GM19372 (cell line): ENCODE measurements at regions not wholly inside any gene's neighbourhood (a gene's known extent, or its start where the extent isn't known, plus 50 kb on each side); places are given as distances from the start of the nearest gene placed in this dataset.

ENCODE experiments used
- ATAC-seq: cut with Tn5 transposase; IDR thresholded peaks from one replicate; pipeline ENCODE4 v1.9.1; 2021; ENCODE audit warnings: mild to moderate bottlenecking, low read depth, moderate library complexity; ENCODE audit not compliant: unreplicated experiment

DNA sequence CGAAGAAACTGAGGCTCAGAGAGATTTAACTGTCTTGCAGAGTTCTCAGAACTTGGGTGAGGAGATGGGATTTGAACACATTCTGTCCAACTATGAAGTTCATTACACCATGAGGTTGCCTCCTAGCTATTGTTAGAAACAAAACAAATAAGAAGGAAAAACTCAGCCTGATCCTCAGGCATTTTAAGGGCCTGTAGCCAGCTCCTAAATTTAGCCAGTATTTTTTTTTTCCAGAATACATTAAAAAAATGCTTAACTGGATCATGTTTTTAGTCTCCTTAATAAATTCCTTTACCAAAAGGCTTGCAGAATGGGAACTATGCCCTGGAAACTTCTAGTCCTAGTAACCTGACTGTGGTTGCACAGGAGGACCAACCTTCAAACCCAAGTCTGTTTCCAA lies 212.0 kb downstream of the CSNK2A3 start:
- no peak for ATAC-seq

DNA sequence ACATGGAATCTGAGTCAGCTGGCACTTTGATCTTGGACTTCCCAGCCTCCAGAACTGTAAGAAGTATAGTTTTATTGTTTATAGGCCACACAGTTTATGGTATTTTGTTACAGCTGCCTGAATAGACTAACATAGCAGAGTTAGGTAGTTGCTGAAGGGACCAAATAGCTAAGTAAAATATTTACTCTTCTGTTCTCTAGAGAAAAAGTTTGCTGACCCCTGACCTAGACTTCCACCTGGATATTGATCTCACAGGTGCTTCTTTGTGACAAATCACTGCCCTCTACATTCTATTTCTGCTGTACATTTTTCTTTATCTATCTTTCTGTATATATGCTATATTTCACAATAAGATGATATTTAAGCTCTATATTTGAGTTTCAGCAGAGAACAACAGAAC lies 212.5 kb downstream of the CSNK2A3 start:
- ATAC-seq, result no peak

DNA sequence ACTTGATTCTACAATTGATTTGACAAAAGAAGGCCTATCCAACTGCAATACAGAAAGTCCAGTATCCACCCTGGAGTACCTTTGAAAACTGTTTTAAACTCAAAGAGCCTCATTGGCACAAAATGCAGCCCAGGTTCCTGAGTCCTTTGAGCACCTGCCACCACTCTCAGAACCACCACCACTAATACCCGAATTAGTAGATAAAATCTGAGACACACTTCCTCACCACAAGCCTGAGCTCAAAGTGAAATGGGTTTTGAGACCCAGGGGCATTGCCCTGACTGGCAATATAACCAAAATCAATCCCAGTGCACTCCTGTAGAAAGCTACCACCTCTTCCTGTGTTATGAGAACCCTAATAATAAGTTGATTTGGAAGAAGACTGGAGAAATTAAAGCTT lies 215.7 kb downstream of the CSNK2A3 start:
- ATAC-seq, result no peak

DNA sequence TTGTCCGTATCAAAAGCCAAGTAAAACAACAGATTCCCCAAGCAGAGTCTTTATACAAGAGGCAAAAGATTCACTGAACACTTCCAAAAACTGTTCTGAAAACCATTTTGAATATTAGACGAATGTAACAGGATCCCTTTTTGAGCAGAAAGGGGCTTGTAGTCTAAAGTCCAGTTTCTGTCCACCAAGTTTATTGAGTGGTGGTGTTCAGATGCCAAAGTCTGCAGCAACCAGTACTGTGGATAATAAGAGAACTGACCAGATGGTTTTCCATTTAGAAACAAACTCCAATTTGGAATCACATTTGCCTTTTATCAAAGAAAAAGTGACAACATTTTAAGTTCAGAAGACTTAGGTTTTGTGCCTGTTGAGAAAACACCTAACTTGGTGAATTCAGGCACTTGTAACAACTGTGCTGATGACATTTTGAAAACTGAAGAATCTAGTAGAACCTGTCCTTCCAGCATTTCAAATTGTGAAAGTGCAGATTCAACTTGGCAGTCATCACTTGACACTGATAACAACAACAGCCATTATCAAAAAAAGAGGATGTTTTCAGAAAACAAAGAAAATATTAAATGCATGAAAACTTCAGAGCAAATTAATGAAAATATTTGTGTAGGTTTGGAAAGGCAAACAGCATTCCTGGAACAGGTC lies 217.1 kb downstream of the CSNK2A3 start:
- ATAC-seq, result no peak

DNA sequence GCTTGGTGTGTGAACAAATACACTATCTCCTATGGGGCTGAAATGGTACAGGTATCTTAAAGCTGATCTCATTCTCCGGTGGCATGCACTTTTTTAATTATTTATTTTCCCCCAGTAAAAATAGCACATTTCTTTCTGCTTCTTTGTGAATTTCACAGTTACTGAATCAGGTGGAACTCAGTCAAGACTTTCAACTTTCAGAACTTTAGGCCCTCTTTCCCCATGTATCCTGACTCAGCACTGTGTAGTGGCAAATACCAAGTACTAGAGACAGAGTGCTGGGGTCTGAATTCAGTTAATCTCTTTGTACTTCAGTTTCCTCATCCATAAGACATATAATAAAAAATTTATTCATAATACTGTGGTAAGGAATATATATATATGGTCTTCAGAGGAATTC lies 223.9 kb downstream of the CSNK2A3 start:
- ATAC-seq, result no peak

DNA sequence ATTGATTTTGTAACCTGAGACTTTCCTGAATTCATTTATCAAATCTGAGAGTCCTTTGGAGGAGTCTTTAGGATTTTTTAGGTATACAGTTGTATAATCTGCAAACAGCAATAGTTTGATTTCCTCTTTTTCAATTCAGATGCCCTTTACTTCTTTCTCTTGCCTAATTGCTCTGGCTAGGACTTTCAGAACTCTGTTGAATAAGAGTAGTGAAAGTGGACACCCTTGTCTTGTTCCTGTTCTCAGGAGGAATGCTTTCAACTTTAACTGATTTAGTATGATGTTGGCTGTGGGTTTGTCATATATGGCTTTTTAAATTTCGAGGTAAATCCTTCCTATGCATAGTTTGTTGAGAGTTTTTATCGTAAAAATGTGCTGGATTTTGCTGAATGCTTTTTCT lies 227.4 kb downstream of the CSNK2A3 start:
- no peak for ATAC-seq

DNA sequence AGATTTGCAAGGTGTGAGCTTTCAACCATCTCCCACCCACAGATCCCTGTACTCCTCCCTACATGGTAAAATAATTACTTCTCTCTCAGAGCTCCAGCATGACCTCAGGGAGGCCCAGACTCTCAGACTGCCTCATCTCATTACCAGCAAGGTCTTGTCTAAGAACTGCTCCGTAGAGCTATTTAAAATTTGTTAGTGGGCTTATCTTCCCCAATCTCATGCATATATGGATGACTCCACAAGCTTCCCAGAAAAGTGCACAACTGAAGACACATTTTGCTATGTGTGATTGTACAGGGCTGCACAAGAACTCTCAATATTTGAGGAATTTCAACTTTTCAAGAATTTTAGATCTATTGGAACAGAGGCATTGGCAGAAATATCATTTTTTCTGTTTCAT lies 230.3 kb downstream of the CSNK2A3 start:
- no peak for ATAC-seq

DNA sequence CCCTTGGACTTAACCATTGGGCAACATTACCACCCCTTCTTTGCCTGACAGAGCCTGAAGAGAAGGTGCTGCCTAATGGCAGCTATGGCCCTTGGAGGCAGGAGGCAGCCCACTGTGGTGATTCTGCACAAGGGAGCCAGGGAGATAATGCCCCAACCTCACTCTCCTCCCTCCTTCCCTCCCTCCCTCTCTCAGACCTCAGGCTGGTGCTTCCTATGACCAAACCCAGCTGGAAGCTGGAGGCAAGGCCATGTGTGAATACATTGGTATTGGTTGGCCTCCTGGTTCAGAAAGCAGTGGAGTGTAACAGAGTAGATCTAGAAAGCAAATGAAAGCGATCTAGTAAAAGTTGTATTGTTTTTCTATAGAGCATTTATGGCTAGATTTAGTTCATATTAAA lies 233.1 kb downstream of the CSNK2A3 start:
- ATAC-seq, result no peak

DNA sequence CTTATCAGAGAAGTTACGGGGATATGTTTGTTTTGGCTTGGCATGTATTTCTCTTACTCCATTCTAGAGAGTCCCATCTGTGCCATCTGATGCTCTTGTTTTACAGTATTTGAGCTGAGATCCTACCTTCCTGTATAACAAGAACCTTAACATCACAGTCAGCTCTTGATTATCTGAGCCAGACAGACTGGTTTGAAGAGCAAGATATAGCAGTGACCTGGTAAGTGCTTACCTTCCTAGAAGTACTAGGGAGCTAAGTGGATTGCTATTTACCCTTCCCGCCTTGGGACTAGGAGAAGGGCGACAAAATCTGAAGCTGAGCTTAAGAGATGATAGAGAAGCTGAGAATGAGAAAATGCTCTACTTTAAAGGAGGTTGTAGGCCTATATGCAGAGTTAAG lies 235.3 kb downstream of the CSNK2A3 start:
- no peak for ATAC-seq

DNA sequence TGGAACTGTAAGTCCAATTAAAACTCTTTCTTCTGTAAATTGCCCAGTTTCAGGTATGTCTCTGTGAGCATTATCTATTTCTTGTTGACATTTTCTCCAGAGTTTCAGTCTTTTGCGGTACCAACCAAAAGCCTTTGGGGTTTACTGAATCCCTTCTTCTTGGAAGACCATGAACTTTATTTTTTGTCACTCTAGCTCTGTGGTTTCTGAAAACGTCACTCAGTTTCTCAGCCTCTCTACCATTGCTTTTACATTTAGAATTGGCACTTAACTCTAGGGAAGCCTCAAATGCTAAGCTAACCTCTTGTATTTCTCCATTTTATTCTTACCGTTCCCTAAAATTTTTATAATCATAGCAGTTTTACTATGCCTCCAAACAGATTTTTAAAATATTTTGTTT lies 237.6 kb downstream of the CSNK2A3 start:
- ATAC-seq, result no peak

DNA sequence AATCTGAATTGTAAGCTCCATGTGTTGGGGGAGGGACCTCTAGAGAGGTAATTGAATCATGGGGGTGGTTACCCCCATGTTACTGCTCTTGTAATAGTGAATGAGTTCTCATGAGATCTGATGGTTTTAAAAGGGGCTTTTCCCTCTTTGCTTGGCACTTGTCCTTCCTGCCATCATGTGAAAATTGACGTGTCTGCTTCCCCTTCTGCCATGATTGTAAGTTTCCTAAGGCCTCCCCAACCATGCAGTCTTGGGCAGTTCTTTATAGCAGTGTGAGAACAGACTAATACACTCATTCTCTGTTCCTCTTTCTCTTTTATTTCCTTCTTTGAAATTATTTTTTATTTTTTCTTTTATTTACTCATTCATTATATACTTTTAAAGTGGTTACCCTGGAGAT lies 239.4 kb downstream of the CSNK2A3 start:
- ATAC-seq, result no peak

DNA sequence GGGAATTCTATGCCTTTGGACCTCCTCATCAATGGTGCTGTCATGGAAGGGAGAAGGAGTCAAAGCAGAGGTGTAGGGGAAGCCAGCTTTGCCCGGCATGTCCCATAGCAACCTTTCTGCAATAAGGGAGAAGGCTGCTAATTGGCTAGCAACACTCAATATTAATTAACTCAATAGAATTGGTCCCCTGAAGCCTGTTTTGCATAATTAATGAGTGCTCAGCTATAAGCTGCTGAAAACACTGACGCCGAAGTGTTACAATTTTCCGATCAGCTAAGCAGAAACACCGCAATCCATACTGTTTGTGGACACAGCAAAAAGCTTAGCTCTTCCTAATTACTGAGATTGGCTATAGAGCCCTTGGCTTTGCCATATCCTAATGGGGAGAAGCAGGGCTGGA lies 245.0 kb downstream of the CSNK2A3 start:
- ATAC-seq, result no peak

DNA sequence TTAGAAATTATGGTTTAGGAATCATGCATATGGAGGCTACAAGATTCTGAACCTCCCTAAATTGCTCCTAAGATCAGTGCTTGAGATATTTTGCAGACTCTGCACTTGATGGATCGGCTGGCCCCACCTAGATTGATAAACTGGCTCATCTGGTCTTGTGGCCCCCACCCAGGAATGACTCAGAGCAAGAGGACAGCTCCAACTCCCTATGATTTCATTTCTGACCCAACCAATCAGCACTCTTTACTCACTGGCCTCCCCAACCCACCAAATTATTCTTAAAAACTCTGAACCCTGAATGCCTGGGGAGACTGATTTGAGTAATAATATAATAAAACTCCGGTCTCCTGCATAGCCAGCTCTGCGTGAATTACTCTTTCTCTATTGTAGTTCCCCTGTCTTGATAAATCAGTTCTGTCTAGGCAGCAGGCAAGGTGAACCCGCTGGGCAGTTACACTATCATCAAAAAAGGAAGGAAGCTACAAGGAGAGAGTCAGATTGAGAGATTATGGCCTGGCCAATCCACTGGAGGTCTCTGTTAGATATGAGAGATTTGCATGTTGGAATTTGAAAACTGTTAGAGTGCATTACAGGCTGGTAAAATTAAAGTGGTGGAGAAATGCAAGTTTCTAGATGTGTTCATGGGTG lies 245.8 kb downstream of the CSNK2A3 start:
- no peak for ATAC-seq

DNA sequence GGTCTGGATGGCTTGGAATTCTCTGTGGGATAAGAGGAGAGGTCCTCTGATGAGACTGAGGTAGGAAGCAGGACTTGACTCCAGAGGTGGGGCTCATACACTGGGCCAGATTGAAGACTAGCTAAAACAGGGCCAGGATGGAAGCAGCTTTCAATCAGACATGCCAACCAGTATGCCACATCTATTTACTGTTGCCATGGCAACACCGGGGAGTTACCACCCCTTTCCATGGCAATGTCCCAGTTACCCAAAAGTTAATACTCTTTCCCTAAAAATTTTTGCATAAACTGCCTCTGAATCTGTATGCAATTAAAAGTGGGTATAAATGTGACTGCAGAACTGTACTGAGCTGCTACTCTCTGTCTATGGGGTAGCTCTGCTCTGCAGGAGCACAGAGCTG lies 247.5 kb upstream of the ZBED5 start:
- no peak for ATAC-seq

DNA sequence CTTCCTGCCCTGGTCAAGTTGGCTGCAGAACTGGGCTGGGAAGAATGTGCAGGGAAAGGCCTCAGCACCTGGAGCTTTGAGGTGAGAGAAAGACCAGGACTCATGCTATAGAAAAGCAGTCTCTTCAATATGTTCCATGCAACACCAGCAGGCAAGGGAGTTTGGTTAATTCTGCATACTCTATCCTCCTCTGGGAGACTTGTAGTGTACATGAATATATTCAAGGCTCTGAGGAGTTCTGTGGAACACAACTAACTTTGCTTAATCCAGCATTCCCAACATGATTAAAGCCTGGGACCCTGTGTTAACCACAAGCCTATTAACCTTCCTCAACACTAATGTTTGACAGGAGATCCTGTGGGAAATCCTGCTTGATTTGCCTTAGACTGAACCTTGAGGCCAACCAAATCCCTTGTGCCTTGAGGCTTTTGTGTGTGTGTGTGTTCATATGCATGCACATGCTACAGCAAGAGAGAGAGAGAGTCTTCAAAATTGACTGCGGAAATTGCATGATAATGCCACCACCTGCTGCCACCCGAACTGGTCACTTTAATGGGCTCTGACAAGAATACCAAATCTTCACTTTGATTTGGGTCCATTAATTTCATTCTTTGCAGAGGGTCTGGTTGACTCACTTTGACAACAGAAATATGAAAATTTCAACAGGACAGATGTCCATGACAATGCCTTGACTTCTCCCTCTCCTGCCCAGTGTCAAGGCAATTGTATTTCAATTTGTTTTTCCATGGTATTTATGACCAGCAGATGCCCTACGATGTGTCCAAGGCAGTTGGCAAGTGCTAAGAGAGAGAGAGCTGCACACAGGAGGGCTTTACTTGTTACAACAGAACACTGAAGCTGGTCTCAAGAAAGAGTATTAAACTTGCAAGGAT lies 238.2 kb upstream of the ZBED5 start:
- no peak for ATAC-seq

DNA sequence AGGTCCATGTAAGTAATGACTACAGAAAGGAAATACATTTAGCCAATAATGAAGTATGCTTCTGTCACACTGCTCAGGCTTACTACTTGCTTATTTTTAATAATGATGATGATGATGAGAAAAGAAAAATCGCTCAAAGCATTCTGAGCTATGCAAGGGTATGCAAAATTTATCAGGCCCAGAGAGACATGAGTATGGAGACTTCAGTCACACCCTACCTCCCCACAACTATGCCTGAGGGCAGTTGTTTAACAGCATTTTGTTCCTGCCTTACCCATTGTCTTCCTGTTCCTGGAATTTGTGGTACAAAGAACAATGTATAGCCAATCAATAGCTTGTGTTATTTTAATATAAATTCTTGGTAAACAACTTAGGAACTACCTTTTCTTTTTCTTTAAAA lies 232.6 kb upstream of the ZBED5 start:
- no peak for ATAC-seq

DNA sequence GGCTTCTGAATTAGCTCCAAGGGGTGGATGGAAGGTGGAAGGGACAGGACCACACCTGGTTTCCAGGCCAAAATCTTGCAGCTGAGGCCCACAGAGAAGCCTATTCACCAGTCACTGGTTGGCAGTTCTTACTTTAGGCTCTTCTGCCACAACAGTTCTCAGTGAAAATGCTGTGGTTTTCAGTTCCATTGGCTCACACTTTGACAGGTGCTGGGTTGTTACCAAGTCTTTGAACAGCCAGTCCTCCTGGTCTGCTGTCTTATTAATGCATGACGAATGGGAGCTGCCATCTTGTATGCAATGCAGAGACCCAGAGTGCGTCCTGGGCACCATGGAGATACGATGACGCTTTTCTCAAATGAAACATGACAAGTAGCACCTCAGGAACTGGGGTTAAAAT lies 232.0 kb upstream of the ZBED5 start:
- ATAC-seq, result no peak

DNA sequence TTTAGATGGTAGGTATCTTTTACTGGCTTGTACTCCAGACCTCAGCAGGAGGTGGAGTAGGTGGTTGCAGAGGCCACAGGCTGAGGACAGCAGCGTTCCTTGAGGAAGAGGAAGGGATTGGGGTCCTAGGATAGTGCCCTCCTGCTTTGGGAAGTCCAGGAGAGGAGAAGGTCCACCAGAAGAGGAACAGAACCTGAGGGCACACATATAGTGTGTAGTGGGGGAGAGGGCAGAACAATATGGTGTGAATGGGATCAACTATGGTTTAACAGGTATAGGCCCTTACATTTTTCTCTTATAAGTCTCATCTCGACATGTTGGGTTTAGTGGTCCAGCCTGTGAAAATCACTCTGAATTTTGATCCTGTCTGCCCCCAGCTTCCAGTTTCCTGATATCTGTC lies 229.1 kb upstream of the ZBED5 start:
- no peak for ATAC-seq

DNA sequence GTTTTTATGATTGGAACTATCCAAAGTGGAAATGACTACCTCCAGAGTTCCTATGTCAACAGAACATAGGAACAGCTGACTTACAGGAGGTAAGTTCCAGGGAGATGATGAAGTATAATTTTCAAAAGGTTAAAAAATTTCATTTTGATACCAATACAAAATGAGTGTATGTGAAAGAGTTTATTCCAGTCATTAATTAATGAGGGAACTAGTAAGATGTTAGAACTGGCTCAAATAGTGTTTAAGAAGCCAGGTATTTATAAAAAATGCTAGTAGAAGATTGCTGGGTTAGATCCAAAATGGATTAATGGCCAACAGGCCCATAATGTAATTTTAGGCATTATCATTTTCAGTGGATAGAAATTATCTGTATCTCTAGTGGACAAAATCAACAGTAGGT lies 227.7 kb upstream of the ZBED5 start:
- no peak for ATAC-seq

DNA sequence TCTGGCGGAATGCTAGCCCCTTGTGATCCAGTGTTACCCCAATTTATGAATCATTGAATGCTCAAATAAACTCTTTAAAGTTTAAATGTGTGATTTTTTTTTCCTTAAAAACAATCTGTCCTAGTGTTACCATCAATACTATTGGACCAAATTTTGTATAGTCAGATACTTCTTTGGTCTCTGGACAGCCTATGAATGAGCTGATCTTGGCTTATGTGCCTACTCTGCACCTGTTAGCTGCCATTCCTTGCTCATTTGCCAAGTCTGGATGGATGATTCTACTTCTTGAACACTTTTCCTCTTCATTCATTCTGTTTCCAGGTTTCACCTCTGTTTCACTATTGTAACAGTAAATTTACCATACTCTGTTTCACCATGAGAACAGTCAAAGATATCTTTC lies 226.5 kb upstream of the ZBED5 start:
- no peak for ATAC-seq

DNA sequence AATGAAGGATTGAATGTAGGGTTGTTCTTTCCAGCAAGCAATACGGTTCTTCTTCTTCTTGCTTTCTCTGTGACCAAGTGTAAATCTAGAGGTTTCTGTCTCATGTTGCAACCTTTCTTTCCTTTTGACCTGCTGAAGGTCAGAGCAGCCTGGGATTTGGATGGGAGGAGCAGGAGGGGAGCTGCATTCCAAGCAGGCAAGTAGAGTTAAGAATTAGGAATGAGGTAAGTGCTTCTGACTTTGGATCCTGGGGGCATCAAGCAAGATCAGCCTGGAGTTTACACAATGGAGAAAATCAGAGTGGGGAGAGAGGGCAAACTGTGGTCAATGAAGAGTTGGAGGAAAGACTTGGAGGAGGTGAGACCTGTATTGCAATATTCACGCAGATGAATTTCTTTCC lies 225.6 kb upstream of the ZBED5 start:
- ATAC-seq, result no peak

DNA sequence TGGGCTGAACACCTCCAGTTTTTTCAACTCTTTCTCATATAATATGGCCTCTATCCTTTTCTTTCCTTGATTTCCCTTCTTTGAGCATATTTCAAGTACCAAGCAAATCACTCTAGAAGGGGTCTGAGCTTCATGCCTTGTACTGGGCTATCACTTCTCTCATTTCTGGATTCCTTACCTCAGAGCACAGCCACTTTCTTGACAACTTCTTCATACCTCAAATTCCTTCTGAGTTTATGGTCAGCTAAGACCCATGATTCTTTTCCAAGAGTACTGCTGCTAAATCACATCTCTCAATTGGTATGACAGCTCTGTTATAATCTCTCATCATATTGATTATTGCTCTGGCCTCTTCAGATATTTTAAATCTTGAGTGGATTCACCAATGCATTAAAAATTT lies 224.8 kb upstream of the ZBED5 start:
- ATAC-seq, result no peak
